Mucosa of descending colon (tissue), 3 donors: ENCODE measurements at regions not wholly inside any gene's neighbourhood (a gene's known extent, or its start where the extent isn't known, plus 50 kb on each side); places are given as distances from the start of the nearest gene placed in this dataset.
"Not testable (repeated sequence)": the region's sequence is repeated elsewhere in the genome, so short reads cannot be mapped to it uniquely, and the experiment has no call there.

Experiments used
- ATAC-seq: fragments of 200-7000 bp; cut with Tn5 transposase; one replicate; pipeline ENCODE4 v1.9.1; 2020; ENCODE audit warnings: mild to moderate bottlenecking, moderate library complexity
- DNase-seq, 3 donors: peaks; one replicate each; pipeline ENCODE4 v3.0.0-alpha.2; 2020
- H3K36me3 ChIP-seq: fragments of 200-600 bp; one replicate; pipeline ENCODE4 v1.8.0; 2021; ENCODE audit warnings: low read depth, mild to moderate bottlenecking
- H3K4me1 ChIP-seq: fragments of 200-600 bp; one replicate; pipeline ENCODE4 v1.8.0; 2021; ENCODE audit warnings: low read depth, mild to moderate bottlenecking
- H3K4me3 ChIP-seq: fragments of 200-600 bp; one replicate; pipeline ENCODE4 v1.8.0; 2021; ENCODE audit warnings: mild to moderate bottlenecking
- H3K9me3 ChIP-seq: fragments of 200-600 bp; one replicate; pipeline ENCODE4 v1.8.0; 2021; ENCODE audit warnings: mild to moderate bottlenecking
- CTCF ChIP-seq: fragments of 200-600 bp; IDR thresholded peaks from one replicate; pipeline ENCODE4 v1.8.0; 2022; ENCODE audit warnings: antibody characterized with exemption, mild to moderate bottlenecking
- intact Hi-C, 2 donors: fragments of 100-400 bp; cut with DNase I in 1 of 2; cut with micrococcal nuclease in 1 of 2; formaldehyde crosslinking; loops; one replicate each; pipeline versions ENCODE4 v1.11.0 to v1.11.1; 2022; cut with DNase I, micrococcal nuclease
- donor health status: DM: no; HTN: no; CAD: no; lungs with moderate emphysema.
- donor health status: DM: no; HTN: no; CAD: no.
- donor health status: DM: no; HTN: yes; CAD: no.

DNA sequence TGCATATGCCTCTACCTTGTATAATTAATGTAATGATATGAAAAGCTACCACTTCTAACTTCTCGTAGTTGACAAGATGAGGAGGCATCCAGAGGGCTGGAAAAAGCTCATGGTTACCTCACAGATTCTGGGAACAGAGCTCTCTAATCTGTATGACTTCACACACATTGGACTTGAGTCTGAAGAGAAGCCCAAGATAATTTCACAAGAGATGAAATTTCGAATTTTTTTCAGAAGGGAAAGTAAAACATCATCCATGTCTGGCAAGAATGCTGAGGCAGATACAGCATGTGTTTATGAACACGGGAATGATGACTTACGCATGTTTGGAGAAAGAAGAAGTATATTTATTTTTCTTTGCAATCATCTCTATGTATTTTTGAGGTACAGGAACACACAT lies 141.8 kb upstream of the TENT5A start:
- TF ChIP-seq CTCF: no peak
- no peak for DNase-seq
- H3K4me3 ChIP-seq: no peak overlapping the region
- H3K4me1 ChIP-seq: peaks cover 8% of the 10 kb centered on the region
- no peaks in the 10 kb centered on the region for H3K36me3 ChIP-seq
- no peaks in the 10 kb centered on the region for H3K9me3 ChIP-seq
- no peak for ATAC-seq
- intact Hi-C loops: no loop called here

- TF ChIP-seq CTCF: no peak
- intact Hi-C loops: no loop called here
- Histone ChIP-seq H3K4me1 (peaks cover 5% of the 10 kb centered on the region), H3K4me3 (no peak overlapping the region), H3K36me3 (no peaks in the 10 kb centered on the region), H3K9me3 (no peaks in the 10 kb centered on the region)
- no peak for ATAC-seq
- DNase-seq: no peak
Measured at GRCh38 chr6:81892891-81893290, 140.4 kb upstream of the TENT5A start.

- ATAC-seq (no peak), DNase-seq (no peak)
- no peak for TF ChIP-seq CTCF
- no peaks in the 10 kb centered on the region for H3K9me3 ChIP-seq
- intact Hi-C loops: no loop called here
- H3K36me3 ChIP-seq: no peaks in the 10 kb centered on the region
- H3K4me3 ChIP-seq: no peak overlapping the region
- no peaks in the 10 kb centered on the region for H3K4me1 ChIP-seq
Measured at GRCh38 chr6:81891874-81892273, 139.4 kb upstream of the TENT5A start.

DNA sequence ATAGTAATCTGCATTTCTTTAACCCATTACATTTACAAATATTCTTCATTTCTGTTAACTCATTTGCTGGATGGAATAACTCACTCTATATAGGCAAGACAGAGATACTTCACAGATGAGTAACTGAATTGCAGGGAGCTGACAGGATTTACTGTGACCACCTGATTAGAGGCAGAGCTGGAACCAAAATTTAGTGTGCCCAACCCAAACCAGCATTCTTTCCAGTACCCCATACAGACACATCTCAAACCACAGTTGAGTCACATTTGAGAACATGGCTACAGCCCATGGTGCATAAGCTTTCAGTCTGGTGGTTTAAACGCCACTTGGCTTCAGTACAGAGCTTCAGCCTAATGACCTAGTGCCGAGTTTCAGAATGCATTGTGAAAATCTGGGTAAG lies 138.4 kb upstream of the TENT5A start:
- Histone ChIP-seq H3K9me3 (no peaks in the 10 kb centered on the region), H3K4me3 (no peak overlapping the region), H3K4me1 (no peaks in the 10 kb centered on the region), H3K36me3 (no peaks in the 10 kb centered on the region)
- no peak for TF ChIP-seq CTCF
- no peak for DNase-seq
- intact Hi-C loops: no loop called here
- ATAC-seq: no peak

GRCh38 chr6:81889377-81890053 lies 137.0 kb upstream of the TENT5A start:
- Histone ChIP-seq H3K9me3 (no peaks in the 10 kb centered on the region), H3K36me3 (no peaks in the 10 kb centered on the region), H3K4me3 (no peak overlapping the region), H3K4me1 (no peaks in the 10 kb centered on the region)
- intact Hi-C loops: no loop called here
- DNase-seq (no peak), ATAC-seq (no peak)
- no peak for TF ChIP-seq CTCF

GRCh38 chr6:81886909-81887308 lies 134.4 kb upstream of the TENT5A start:
- H3K4me1 ChIP-seq, DNase-seq, H3K4me3 ChIP-seq, H3K9me3 ChIP-seq, ATAC-seq, H3K36me3 ChIP-seq, intact Hi-C loops: not testable (repeated sequence)
